Activated CD4-positive, alpha-beta T cell treated with anti-CD3 and anti-CD28 coated beads for 24 hours (primary cell): ENCODE measurements at regions not wholly inside any gene's neighbourhood (a gene's known extent, or its start where the extent isn't known, plus 50 kb on each side); places are given as distances from the start of the nearest gene placed in this dataset.

Experiments used
- DNase-seq, 2 donors: peaks; one replicate each; pipeline ENCODE4 v3.0.0-alpha.2; 2020; ENCODE audit warnings: low read depth in 2 of 2

DNA sequence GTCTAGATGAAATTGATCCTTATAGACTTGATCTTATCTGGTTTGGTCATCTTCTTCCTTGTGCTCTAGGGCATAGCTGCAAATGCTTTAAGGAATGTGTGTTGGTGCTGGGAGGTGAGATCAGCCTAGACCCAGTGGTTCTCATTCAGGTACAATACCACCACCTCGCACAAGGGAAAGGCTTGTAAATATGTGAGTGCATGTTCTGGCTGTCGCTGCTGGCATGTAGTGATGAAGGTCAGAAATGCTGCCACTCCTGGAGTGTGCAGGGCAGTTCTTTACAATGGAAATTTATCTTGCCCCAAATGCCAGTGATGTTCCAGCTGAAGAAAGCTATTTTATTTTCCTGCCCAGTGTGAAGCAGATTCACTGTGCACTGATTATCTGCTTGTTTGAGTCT, 900.9 kb downstream of the QKI start:
- no peak for DNase-seq

DNA sequence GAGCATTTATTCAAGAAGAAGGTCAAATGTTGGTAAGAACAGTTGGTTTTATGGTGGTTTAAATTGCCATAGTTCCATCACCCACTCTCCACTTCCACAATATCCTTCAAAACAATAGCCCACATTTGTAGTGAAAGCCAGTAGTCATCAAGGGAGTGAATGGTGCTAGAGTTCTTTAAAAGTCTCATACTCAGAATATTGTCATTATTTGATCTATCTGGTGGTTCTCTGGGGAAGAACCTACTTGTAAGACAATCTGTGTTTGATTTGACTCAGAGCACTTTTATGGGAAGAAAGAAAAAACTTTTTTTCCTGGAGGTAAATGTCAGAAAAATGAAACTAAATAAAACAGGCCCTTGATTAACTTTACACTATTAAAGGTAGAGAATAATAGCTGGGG, 893.8 kb downstream of the QKI start:
- DNase-seq = no peak

DNA sequence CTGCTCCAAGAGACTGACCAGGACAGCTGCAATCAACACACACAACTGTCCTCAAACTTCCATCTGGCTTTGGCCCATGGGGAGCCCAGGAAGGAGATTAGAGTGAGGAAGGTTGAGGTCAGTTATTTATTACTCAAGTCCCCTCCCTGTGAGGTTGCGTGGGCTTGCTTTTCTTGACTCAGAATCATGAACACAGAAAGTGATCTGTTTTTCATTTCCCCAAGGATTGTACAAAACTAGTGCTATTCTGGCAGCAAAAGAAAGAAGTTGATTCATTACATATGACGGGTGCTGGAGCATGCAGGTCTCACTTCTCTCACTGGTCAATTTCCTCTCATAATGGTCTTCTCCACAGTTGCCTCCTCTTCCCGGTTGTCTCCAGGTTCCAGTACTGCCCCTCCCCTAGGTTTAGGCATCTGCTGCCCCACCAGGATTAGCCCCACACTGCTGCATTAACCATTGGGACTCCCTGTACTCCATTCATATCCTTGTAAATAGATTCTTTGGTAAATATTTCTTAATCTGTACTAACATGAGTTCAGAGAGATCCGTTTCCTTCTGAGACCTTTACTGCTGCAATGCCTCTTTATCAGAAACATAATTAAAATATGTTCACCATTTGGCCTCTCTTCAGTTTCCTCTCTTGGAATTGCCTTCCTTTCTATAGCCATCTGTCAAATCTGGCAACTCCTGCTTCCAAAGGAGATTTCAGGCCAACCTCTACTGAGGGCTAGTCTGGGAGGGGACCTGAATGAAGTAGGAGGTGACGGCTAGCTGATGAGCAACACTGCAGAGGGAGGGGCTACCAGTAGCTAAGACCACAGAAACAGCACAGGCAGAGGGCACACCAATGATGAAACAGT, 888.8 kb downstream of the QKI start:
- DNase-seq = no peak

DNA sequence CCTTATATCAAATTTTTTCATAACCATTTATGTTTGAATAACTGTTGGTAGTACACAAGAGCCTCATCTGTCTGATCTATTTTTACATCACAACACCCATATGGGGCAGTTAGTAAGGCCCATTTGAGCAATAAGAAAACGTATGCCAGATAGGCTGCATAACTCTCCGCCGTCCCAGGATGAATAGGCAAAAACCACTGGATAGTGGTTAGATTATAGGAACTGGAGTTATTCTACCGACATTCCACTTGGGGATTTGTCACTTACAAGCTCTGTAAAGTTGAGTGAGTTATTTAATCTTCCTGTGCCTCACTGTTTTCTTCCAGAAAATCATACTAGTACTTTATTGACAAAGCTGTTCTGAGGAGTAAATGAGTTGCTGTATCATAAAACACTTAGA, 881.9 kb downstream of the QKI start:
- DNase-seq = no peak

DNA sequence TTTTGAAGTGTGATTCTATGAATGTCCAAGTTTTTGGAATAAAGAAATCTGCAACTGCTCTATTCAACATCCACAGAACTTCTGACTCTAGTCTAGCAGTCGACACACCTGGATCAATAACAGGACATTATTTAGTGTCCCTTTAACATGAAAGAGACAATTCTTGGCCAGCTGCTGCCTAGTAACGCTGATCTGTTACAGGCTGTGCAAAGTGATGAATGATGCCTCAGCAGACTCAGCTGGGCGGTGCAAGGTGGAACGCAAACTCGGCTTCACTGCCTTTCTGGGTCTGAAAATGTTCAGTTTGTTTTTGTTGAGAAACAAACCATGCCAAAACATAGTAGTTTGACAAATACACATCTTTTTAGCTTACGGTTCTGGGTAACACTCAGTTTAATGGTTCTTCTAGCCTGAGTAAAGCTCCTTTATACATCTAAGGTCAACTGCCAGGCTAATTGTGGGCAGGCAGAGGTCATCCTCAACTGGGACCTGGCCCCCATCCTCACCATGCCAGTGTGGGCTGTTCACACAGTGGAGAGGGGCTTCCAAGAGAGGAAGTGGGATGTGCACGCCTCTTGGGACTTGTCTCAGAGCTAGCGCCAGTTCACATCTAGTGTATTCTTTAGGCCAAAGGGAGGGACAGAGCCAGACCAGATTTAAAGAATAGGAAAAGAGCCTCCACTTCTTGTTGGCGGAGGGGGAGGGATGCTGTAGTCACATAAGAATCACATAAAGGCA, 879.7 kb downstream of the QKI start:
- DNase-seq = no peak

DNA sequence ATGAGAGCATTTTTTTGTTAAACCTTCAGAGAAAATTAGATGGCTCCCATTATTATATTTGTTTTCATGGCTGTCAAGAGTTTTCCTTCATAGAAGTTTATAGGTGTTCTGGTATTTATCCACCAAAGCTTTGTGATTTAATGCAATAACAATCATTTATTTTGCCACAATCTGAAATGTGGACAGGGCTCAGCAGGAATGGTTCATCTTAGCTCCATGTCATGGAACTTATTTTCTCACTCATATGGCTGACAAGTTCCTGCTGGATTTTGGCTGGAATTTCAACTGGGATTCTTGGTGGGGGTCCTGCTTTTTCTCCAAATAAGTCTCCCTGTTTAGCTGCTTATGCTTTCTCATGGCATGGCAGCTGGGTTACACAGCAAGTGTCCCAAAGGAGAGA, 876.7 kb downstream of the QKI start:
- no peak for DNase-seq

DNA sequence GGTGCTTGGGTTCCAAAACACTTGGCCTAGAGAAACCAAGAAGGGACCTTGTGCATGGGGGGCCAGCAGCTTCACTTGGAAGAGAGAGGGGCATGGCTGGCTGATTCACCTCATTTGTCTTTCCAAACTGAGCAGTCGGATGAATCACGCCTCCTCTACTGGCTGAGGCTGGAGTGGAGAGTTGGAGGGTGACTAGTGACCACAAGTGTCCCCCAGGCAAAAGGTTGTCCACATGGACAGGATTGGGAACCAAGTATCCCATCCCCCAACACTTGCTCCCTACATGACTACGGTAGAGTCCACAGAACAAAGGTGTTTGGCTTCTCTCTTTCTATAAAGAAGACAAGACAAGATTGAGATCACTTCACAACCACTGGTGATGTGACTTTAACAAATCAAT, 875.6 kb downstream of the QKI start:
- no peak for DNase-seq

DNA sequence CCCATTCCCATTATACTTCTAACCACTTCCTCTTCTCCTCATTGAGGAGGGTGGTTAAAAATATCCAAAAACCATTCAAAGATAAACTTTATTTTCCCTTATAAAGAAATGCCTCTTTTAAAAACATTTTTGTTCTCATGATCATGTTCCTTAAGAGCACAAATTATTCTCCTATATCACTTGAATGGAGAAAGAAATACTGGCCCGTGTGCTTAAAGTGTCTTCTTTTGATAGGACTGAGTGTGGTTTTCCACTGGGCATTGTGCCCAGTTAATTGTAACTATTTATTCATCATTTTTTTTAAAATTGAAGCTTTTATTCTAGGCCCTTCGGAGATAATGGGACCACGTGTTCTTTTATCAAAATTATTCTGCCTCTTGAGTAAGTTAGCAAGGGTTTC, 871.5 kb downstream of the QKI start:
- no peak for DNase-seq

DNA sequence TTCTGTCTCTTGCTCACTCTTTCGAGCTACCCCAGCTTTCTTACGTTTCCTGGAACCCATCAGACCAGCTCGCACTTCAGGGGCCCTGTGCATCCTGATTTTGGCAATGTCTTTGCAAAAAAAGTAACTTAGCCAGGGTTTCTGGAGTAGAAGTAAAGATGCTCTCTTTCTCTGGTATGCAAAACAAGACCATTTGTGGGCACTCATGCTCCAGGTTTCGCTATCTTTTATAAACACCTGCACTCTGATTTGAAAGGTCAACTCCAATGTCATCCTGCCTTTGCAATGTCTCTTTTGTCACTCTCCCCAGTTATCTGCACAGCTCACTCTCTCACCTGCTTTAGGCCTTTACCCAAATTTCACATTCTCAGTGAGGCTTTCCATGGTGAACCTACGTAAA, 869.1 kb downstream of the QKI start:
- DNase-seq = no peak

DNA sequence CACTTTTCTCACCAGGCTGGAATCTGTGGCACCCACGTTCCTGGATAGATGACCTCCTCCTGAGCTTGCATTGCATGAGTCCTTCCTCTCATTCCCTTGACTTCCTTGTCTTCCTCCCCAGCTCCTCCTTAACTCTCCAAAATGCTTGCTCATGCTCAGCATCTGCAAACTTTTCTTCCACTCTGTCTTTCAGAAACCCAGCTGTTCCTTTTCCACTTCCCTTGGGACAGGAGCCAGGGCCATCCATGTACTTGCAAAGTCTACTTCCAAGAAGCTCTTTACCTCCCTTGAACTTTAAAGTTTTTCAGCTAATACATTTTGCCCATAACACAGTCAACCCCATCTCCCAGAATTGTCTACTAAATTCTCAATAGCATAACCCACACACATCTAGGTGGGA, 861.7 kb downstream of the QKI start:
- DNase-seq = no peak

DNA sequence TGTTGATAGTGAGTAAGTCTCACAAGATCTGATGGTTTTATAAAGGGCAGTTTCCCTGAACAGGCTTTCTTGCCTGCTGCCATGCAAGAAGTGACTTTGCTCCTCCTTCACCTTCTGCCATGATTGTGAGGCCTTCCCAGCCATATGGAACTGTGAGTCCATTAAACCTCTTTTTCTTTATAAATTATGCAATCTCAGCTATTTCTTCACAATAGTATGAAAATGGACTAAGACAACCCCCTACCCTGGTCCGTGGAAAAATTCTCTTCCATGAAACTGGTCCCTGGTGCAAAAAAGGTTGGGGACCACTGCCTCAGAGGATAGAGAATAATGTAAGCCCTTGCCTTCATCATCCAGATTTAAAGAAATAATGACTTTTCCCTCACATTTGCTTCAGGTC, 861.3 kb downstream of the QKI start:
- DNase-seq = no peak

DNA sequence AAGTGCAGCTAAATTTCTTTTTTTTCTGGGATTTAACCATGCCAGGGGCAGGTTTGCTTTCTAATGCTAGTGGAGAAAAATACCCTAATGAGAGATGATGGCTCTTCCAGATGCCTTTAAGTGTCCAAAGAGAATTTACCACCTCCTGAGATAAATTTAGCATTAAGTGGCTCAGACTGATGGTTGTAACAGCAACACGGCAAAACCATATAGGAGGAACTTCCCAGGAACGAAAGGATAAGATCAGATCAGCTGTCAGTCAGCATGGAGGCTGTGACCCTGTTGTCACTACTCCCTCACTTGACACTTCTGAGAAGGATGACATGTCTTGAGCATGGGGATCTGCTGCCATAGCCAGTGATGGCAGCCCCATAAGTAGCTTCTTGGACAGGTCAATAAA, 860.0 kb downstream of the QKI start:
- no peak for DNase-seq

DNA sequence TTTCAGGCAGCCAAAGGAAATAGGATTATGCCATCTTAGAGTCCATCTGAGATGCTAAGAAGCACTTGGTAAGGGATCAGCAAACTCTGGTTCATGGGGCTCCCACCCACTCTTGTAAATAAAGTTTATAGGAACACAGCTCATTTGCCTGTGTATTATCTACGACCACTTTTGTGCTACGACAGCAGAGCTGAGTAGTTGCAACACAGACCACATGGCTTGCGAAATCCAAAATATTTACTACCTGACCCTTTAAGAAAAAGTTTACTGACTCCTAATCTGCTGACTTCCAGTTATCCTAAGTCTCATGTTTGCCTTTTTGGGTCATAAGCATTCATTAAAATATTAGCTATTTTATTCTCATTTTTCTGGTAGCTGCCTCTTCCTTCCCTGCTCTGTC, 859.0 kb downstream of the QKI start:
- no peak for DNase-seq

DNA sequence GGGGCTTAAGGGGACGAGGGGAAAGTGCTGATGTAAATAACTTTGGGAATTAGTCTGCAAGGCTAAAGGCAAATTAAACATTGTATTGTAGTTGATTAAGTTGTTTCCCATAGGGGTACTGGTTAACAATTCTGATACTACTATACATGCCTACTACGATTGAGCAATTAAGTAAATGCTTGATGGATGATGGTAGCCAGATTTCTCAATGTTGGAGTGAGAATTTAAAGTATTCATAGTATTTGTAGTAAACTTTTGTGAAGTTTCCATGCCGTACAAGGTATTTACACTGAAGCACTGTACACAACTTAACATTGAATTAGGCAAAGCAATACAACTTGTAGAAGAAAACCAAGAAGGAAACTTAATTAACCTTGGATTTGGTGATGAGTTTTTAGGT, 852.3 kb downstream of the QKI start:
- DNase-seq = no peak

DNA sequence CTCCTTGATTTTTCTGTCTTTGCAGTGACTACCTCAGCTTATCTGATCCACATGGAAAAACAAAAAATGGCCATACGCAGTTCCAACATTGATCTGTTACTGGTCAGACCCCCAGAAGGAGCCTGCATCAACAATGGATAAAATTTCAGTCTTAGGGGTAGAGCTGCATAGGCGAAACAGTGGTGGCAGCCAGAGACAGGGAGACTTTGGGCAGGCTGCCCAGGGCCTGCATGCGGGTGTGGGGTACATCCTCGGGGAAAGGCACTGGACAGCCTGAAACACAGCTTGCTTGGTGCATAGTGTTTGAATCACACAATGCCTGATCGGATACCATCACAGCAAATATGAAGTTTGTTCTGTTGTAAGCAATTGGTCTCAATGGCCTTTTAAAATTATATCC, 847.8 kb downstream of the QKI start:
- no peak for DNase-seq

DNA sequence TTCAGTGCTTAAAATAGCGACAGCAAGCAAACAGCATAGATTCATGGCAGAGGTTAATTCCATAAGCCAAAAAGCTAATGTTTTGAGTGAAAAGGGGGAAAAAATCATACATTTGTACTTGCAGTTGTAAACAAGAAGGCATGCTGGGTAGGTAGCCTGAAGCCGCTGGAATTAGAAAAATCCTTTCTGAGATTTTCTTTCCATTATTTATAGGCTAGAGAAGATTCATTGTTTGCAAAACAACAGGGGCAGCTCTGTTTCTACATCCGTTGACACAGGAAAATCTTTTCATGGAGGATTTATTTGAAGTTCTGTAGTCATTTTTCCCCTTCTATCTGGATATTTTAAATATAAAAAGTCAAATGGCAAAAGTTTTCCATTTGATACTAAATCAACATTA, 843.9 kb downstream of the QKI start:
- DNase-seq = no peak

DNA sequence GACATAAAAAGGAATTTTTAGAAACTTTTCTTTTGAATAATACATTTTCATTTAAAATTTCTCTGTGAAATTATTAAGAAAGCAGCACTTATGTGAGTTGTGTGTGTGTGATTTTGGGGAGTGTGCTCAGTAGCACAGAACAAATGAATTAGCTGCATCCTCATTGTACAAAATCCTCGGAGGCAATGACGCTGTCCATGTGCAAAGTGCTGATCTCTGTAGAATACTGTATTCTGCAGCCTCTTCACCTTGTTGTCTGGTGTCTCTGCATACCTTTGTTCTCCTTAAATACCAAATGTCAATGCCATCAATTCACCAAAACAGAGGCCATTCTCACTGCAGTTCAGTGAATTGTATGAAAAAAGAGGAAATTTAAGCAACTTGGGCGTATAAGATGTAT, 838.4 kb downstream of the QKI start:
- DNase-seq = no peak

DNA sequence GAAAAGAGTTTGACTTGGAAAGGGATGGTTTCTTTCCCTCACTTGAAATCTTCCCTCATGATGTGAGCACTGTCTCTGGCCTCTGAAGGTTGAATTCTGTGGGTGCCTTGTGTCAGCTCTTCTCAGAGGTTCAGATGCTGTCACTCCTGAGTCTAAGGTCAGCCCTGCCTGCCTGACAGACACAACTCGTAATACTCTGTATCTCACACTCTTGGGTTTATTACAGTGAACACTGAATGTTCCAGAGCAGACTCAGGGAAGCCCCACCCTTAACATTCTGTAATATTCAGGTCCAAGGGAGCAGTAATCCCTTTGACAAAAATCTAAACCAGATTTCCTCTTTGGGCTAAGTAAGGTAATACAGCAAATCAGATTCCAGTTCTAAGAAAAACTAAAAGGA, 837.8 kb downstream of the QKI start:
- no peak for DNase-seq

DNA sequence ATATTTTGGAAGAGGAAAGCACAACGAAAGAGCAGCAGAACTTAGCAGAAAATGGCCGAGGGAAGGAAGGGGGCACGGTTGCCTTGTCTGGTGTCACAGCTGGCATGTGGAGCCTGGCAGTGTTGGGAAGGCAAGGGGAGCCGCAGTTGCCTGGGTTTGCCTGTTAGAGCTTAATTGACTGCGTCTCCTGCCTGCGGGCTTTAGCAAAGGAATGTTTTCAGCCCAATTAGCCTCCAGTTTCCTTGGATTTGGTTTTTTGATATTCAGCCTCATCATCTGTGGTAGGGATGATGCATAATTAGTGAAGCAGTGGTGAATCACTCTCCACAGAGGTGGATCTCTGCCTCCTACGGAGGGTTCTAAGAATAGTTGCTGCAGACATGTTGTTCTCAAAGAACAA, 832.6 kb downstream of the QKI start:
- no peak for DNase-seq

DNA sequence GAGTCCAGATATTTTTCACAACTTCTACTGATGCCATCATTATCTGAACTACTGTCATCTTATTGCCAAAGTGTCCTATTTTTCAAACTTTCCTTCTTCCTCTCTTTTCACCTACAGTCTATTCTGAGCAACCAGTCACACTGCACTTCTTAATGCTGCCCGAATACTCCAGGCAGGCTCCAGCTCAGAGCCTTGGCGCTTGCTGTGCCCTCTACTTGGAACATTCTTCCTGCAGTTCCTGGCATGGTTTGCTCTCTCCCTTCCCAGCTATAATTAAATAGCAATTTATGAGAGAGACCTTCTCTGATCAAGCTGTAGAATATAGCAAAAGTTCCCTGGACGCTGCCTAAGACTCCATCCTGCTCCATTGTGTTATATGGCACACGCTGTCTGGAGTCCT, 831.6 kb downstream of the QKI start:
- DNase-seq = no peak

DNA sequence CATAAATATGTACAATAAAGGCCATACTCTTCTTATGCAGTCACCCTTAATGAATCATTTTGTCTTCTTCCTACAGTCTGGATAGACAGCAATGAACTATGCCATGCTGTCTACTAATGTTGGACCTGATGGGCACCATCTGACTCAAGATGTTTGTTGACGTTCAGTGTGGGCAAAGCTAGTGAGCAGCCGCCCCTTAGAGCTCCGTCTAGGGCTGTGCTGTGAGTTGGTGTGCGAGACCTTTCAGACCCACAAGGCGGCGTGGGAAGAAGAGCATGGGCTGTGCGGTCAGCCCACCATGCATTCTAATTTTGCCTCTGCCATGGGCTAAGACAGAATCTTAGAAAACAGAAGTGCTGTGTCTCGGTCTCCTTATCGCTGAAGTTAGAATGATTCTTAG, 829.4 kb downstream of the QKI start:
- DNase-seq = no peak

DNA sequence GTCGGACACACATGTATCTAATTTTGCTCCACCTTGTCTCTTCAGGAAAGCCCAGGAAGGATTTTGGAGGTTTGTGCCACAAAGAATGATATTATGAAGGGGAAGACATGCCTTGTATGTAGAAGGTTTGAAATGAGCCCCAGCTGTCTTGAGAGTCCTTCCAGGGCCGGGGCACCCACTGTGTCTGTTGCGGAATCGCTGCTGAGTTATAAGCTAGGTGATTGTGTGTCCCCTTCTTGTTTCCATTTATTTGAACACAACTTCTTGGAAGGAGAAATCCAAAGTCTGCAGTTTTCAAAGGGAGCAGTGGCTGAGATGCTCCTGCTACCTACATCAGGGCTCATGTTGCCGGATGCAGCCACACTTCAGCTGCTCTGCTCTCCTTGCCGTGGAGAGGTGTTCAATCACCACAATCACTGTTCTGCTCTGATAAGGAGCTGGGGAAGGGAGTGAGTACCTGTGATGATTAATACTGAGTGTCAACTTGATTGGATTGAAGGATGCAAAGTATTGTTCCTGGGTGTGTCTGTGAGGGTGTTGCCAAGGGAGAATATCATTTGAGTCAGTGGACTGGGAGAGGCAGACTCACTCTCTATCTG, 828.6 kb downstream of the QKI start:
- DNase-seq = no peak

DNA sequence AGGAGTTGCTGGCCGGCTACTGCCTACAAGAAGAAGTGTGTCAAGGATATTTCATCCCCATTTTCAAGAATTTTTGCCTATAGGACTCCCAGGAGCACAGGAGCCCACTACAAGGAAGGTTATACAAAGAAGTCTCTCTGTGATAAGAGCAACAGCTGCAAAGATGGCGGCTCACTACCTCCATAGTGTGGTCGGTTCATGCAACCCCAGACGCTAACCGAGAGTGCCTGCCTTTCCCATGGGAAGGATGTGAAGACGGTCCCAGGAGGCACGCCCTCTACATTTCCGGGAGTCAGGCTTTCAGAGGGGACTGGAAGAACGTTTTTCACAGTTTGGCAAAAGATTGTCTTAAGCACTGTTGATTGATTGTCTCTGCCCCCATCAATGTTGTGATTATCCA, 816.3 kb downstream of the QKI start:
- DNase-seq = no peak
